ENCODE measurements at regions not wholly inside any gene's neighbourhood (a gene's known extent, or its start where the extent isn't known, plus 50 kb on each side); places are given as distances from the start of the nearest gene placed in this dataset.
A peak's percentile ranks its signal among the peaks of the same experiment; 100 is the strongest.
"Not testable (repeated sequence)": the region's sequence is repeated elsewhere in the genome, so short reads cannot be mapped to it uniquely, and the experiment has no call there.

- no peak overlapping the region for H3K4me2 ChIP-seq (ENCODE audit: low read length)
- DNase-seq (ENCODE audit: low read depth, low spot score): no peak
- intact Hi-C loops (cut with micrococcal nuclease): no loop called here
- H4K20me1 ChIP-seq (ENCODE audit: insufficient read depth): no peaks in the 10 kb centered on the region
- H3K27ac ChIP-seq (ENCODE audit: low read depth, low read length): no peak overlapping the region
- BruUV-seq (replicated peaks): no TSS peak
- H3K9ac ChIP-seq (ENCODE audit: low read length): no peak overlapping the region
- CTCF ChIA-PET: no interaction called here
- H3K9me2 ChIP-seq (ENCODE audit: insufficient read depth): peaks cover 2% of the 10 kb centered on the region; the same call in 1 of the 2 replicates
- POLR2A ChIA-PET: no interaction called here
- H3K27me3 ChIP-seq (ENCODE audit: insufficient read depth, low read length): no peaks in the 10 kb centered on the region
- no peaks in the 10 kb centered on the region for H3K36me3 ChIP-seq (ENCODE audit: control insufficient read depth in 1 of 2, insufficient read depth in 2 of 2, low read length in 2 of 2)
- TF ChIP-seq YY1 (IDR thresholded peaks at IDR 0.05; ENCODE audit: extremely low read depth, insufficient replicate concordance, low read depth, low read length): no peak
- TF ChIP-seq RAD21 (IDR thresholded peaks at IDR 0.05; ENCODE audit: low read depth): 0 out of 2 replicates have a peak, but pooled peaks have one; percentile 9
- no peak for TF ChIP-seq CTCF (IDR thresholded peaks at IDR 0.05 in 2 of 3, conservative IDR thresholded peaks at IDR 0.05 in 1 of 3; ENCODE audit: borderline replicate concordance in 1 of 3, insufficient read depth in 1 of 3, low read depth in 2 of 3, low read length in 2 of 3)
- no peaks in the 10 kb centered on the region for H3K4me1 ChIP-seq (ENCODE audit: control insufficient read depth in 1 of 2, insufficient read depth in 2 of 2, low read length in 2 of 2)
- no peak overlapping the region for H2AFZ ChIP-seq (ENCODE audit: low read depth, low read length, poor library complexity, severe bottlenecking)
- H3K4me3 ChIP-seq (replicated peaks in 1 of 2; ENCODE audit: low read depth in 1 of 2, low read length in 2 of 2): no peak overlapping the region
- RAD21 ChIA-PET (ENCODE audit: low non-redundant PET in 1 of 2, low total read pairs in 2 of 2, uncharacterized antibody in 2 of 2, unreplicated experiment in 2 of 2): no interaction called here
- no peaks in the 10 kb centered on the region for H3K9me3 ChIP-seq (ENCODE audit: control insufficient read depth in 1 of 2, insufficient read depth in 1 of 2, low read depth in 1 of 2, low read length in 2 of 2)
- H3K79me2 ChIP-seq (ENCODE audit: insufficient read depth, low read length): no peaks in the 10 kb centered on the region
- ATAC-seq: peak; percentile 20; the same call in 1 of the 2 replicates
These were observed 137.3 kb upstream of the NANOS1 start for GRCh38 chr10:118892255-118892654.

- H3K9me2 ChIP-seq (ENCODE audit: insufficient read depth); H3K4me2 ChIP-seq (ENCODE audit: low read length); H3K9ac ChIP-seq (ENCODE audit: low read length); H3K9me3 ChIP-seq (ENCODE audit: control insufficient read depth in 1 of 2, insufficient read depth in 1 of 2, low read depth in 1 of 2, low read length in 2 of 2); H3K36me3 ChIP-seq (ENCODE audit: control insufficient read depth in 1 of 2, insufficient read depth in 2 of 2, low read length in 2 of 2); H2AFZ ChIP-seq (ENCODE audit: low read depth, low read length, poor library complexity, severe bottlenecking); H3K79me2 ChIP-seq (ENCODE audit: insufficient read depth, low read length); H3K4me3 ChIP-seq (replicated peaks in 1 of 2; ENCODE audit: low read depth in 1 of 2, low read length in 2 of 2); ATAC-seq; BruUV-seq (replicated peaks); H3K27ac ChIP-seq (ENCODE audit: low read depth, low read length); H4K20me1 ChIP-seq (ENCODE audit: insufficient read depth); POLR2A ChIA-PET; RAD21 ChIA-PET (ENCODE audit: low non-redundant PET in 1 of 2, low total read pairs in 2 of 2, uncharacterized antibody in 2 of 2, unreplicated experiment in 2 of 2); H3K27me3 ChIP-seq (ENCODE audit: insufficient read depth, low read length); H3K4me1 ChIP-seq (ENCODE audit: control insufficient read depth in 1 of 2, insufficient read depth in 2 of 2, low read length in 2 of 2); DNase-seq (ENCODE audit: low read depth, low spot score); CTCF ChIA-PET; intact Hi-C loops (cut with micrococcal nuclease): not testable (repeated sequence)
These were observed 134.6 kb upstream of the NANOS1 start for GRCh38 chr10:118894891-118895290.

Data from HCT116 (cell line).